ENCODE measurements at regions not wholly inside any gene's neighbourhood (a gene's known extent, or its start where the extent isn't known, plus 50 kb on each side); places are given as distances from the start of the nearest gene placed in this dataset.

DNA sequence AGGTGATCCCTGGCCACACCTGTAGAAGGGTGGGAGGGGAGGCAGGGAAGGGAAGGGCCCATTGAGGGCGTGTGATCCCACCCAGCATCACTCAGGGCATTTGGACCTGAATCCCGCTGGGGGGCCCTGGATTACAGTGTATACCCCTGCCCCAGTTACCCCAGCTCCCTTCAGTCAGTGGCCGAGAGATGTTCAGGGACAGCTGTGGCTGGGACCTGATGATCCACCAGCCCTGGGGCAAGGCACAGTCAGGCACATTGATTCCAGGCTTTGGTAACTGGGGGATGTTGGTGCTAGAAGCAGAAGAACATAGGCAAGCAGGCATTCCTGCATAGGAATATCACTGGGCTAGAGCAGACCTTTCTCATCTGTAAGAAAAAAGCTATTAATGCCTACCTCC, 170.3 kb downstream of the FOXL1 start:
- Mint-ChIP-seq H3K4me1 (ENCODE audit: low read depth) (no peaks in the 10 kb centered on the region), H3K27me3 (peaks cover 5% of the 10 kb centered on the region), H3K9me3 (ENCODE audit: low read depth) (no peaks in the 10 kb centered on the region), H3K36me3 (no peaks in the 10 kb centered on the region), H3K27ac (no peak overlapping the region), H3K4me3 (no peak overlapping the region)

DNA sequence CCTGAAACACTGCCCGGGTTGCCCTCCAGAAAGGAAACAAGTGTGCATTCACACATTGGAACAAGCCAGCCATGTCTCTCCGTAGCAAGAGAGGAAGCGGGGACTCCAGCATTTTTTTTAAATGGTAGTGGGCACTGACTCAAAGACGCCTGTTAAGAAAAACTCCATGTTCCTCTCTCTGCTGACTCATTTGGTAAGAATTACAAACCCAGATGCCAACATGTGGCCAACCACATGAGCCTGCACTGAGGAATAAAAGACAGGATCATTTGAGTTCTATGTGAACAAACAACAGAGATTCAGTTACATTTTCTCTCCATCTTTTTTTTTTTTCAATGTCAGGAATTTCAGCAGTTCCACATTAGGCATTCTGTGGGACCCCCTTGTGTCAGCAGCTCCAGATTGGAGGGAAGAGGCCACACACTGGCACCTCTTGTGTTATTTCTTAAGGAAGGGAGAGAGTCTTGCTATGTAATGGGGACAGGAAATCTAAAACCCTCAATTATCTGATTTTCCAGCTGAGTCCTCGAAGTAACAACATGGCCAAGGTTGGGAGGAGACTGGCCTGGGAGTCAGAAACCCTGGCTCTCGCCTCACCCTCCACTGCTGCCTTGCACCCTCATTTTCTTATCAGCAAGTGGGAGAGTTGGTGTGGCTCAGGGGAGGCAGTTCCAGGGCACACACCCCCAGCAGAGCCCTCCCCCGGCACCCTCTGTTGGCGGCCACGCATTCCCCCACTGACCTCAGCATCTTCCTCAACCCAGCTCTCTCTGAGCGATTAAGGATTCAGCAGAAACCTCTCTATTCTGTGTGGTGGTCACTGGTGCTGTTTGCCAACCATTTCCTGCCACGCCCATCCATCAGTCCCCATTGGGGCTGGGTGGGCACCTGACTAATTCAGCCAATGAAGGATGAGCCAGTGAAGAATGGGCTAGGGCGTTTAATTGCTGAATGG, 173.0 kb downstream of the FOXL1 start:
- H3K9me3 Mint-ChIP-seq (ENCODE audit: low read depth): no peaks in the 10 kb centered on the region
- H3K27ac Mint-ChIP-seq: no peak overlapping the region
- H3K27me3 Mint-ChIP-seq: peaks cover 4% of the 10 kb centered on the region
- H3K36me3 Mint-ChIP-seq: no peaks in the 10 kb centered on the region
- H3K4me1 Mint-ChIP-seq (ENCODE audit: low read depth): no peaks in the 10 kb centered on the region
- H3K4me3 Mint-ChIP-seq: no peak overlapping the region

- Mint-ChIP-seq H3K27me3 (peaks cover 6% of the 10 kb centered on the region), H3K4me1 (ENCODE audit: low read depth) (no peaks in the 10 kb centered on the region), H3K9me3 (ENCODE audit: low read depth) (no peaks in the 10 kb centered on the region), H3K27ac (no peak overlapping the region), H3K4me3 (no peak overlapping the region), H3K36me3 (no peaks in the 10 kb centered on the region)
Measured at GRCh38 chr16:86752582-86753175, 174.3 kb downstream of the FOXL1 start.

DNA sequence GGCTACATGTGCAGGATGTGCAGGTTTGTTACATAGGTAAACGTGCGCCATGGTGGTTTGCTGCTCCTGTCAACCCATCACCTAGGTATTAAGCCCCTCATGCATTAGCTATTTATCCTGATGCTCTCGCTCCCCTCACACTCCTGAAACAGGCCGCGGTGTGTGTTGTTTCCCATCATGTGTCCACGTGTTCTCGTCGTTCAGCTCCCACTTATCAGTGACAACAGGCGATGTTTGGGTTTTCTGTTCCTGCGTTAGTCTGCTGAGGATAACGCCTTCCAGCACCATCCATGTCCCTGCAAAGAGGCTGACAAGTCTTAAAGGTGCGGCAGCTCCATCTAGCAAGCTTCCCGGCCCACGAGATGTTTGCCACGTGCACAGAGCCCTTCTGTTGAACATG, 175.1 kb downstream of the FOXL1 start:
- Mint-ChIP-seq H3K4me3 (no peak overlapping the region), H3K4me1 (ENCODE audit: low read depth) (no peaks in the 10 kb centered on the region), H3K9me3 (ENCODE audit: low read depth) (no peaks in the 10 kb centered on the region), H3K36me3 (no peaks in the 10 kb centered on the region), H3K27me3 (peaks cover 5% of the 10 kb centered on the region), H3K27ac (no peak overlapping the region)

DNA sequence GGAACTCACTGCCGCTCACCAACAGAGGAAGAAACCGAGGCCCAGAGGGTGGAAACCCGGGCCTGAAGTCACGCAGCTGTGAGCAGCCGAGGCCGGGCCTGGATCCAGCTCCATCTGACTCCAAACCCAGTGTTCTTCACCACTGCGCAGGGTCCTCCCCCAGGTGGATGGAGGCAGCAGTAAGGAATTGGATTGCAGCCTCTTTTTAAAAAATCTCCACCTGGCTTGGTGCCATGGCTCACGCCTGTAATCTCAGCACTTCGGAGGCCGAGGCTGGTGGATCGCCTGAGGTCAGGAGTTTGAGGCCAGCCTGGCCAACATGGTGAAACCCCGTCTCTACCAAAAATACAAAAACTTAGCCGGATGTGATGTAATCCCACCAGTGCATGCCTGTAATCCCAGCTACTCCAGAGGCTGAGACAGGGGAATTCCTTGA, 177.2 kb downstream of the FOXL1 start:
- no peaks in the 10 kb centered on the region for H3K36me3 Mint-ChIP-seq
- no peaks in the 10 kb centered on the region for H3K9me3 Mint-ChIP-seq (ENCODE audit: low read depth)
- no peak overlapping the region for H3K27ac Mint-ChIP-seq
- no peak overlapping the region for H3K4me3 Mint-ChIP-seq
- H3K4me1 Mint-ChIP-seq (ENCODE audit: low read depth): no peaks in the 10 kb centered on the region
- peaks cover 15% of the 10 kb centered on the region for H3K27me3 Mint-ChIP-seq

- Mint-ChIP-seq H3K27ac (no peak overlapping the region), H3K36me3 (no peaks in the 10 kb centered on the region), H3K4me1 (ENCODE audit: low read depth) (peaks cover 2% of the 10 kb centered on the region), H3K27me3 (peaks cover 20% of the 10 kb centered on the region), H3K9me3 (ENCODE audit: low read depth) (no peaks in the 10 kb centered on the region), H3K4me3 (no peak overlapping the region)
Measured at GRCh38 chr16:86756882-86757703, 178.7 kb downstream of the FOXL1 start.

DNA sequence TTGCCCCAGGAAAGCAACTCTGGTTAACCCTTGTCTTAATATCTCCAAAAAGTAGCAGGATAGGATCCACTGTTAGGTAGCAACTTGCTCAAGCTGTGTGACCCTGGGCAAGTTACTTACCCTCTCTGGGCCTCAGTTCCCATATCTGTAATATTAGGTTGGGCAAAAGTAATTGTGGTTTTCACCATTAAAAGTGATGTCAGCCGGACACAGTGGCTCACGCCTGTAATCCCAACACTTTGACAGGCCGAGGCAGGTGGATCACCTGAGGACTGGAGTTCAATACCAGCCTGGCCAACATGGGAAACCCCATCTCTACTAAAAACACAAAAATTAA, 179.3 kb downstream of the FOXL1 start:
- peaks cover 25% of the 10 kb centered on the region for H3K27me3 Mint-ChIP-seq
- H3K4me3 Mint-ChIP-seq: no peak overlapping the region
- H3K36me3 Mint-ChIP-seq: no peaks in the 10 kb centered on the region
- H3K4me1 Mint-ChIP-seq (ENCODE audit: low read depth): peaks cover 2% of the 10 kb centered on the region
- H3K9me3 Mint-ChIP-seq (ENCODE audit: low read depth): no peaks in the 10 kb centered on the region
- no peak overlapping the region for H3K27ac Mint-ChIP-seq

DNA sequence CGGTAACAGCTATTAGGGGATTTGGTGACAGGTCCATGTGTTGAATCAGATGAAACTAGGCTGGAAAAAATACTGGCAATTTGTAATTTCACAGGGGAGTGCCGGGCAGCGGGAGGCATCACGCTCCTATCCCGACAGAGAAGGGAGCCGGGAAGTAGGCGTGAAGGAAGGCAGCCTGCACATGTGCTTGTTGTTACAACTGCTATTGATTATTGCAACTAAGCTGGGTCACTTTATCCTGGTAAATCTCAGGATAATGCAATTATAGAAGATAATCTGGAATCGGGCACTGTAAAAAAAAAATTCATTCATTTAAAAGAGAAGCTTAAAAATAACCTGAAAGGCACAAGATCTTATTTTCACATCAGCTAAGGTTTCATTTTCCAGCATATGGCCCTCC, 180.6 kb downstream of the FOXL1 start:
- Mint-ChIP-seq H3K36me3 (no peaks in the 10 kb centered on the region), H3K27ac (no peak overlapping the region), H3K4me3 (no peak overlapping the region), H3K9me3 (ENCODE audit: low read depth) (no peaks in the 10 kb centered on the region), H3K4me1 (ENCODE audit: low read depth) (peaks cover 2% of the 10 kb centered on the region), H3K27me3 (peaks cover 26% of the 10 kb centered on the region)

DNA sequence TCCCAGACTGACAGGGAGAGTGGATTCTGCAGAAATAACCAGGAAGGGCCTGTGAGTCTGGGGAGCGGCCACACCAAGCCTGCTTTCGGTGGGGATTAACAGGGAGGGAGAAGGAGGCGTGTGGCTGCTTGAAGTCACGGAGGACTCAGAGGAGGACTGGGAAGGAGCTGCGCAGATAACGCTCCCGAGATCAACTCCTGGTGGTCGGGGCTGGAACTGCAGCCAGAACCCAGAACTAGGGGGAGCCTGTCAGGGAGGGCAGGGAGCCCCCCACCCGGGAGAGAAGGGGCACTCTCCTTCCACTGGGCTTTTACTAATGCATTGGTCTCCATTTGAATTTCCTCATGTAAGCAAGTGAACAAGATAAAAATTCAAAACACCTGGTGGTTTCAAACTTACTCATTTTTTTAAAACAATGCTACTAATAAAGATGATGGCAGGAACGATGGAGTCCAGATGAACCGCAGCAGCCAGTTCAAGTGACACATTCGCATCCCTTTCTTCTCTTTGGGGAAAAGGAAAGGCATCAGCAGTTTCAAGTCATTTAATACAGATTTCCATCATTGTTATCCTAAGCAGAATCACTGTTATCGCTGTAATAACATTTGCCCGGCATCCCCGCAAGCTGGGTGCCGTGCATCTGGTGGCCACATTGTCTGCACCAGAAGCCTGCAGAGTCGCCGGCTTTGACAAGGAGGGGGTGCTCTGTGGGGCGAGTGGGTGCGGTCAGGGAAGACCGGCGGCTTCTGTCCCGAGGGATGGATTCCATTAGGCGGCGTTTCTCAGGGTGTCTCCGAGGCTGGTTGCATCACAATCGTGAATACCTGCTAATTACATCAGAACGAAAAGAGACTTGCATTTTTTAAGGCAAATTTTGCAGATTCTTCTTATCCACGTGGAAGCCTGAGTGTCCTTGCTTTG, 183.0 kb downstream of the FOXL1 start:
- H3K9me3 Mint-ChIP-seq (ENCODE audit: low read depth): no peaks in the 10 kb centered on the region
- no peak overlapping the region for H3K4me3 Mint-ChIP-seq
- peaks cover 27% of the 10 kb centered on the region for H3K27me3 Mint-ChIP-seq
- H3K27ac Mint-ChIP-seq: no peak overlapping the region
- H3K36me3 Mint-ChIP-seq: no peaks in the 10 kb centered on the region
- H3K4me1 Mint-ChIP-seq (ENCODE audit: low read depth): peaks cover 2% of the 10 kb centered on the region

DNA sequence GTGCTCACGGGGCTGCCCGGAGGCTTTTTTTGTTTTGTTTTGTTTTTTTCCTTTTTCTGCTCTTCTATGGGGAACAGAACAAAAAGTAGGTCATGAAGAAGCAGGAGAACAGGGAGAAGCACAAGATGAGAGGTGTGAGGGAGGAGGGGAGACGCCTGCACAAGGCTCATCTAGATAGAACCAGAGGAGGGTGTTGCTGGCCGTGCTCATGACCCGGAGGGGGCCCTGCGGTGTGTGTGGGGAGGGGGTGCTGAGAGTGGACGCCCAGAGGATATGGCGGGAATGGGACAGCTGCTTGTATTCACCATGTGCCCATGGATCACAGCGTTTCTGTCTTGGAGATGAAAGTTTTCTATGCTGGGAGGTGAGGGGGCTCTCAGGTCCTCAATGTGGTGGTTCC, 183.7 kb downstream of the FOXL1 start:
- Mint-ChIP-seq H3K4me3 (no peak overlapping the region), H3K27ac (no peak overlapping the region), H3K36me3 (no peaks in the 10 kb centered on the region), H3K27me3 (peaks cover 30% of the 10 kb centered on the region), H3K9me3 (ENCODE audit: low read depth) (no peaks in the 10 kb centered on the region), H3K4me1 (ENCODE audit: low read depth) (peaks cover 2% of the 10 kb centered on the region)

DNA sequence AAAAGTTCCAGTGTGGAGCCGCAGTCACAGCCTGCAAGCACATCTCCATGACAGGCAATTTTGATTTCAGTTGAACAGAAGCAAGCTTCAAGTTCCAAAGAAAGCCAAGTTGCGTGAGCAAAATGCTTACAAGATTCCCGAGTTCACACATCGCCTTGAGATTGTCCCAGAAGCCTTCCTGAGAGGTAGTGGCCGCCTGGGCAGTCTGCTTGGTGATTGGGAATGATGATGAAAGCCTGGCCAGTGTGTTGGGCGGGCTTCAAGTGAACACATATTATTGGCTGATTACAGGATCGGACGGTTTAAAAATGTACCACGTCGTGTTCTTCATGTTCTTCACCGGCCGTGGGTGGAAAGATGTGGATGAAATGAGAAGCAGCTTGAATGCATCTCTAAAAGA, 185.5 kb downstream of the FOXL1 start:
- H3K27ac Mint-ChIP-seq: no peak overlapping the region
- H3K4me1 Mint-ChIP-seq (ENCODE audit: low read depth): peaks cover 2% of the 10 kb centered on the region
- no peak overlapping the region for H3K4me3 Mint-ChIP-seq
- peaks cover 31% of the 10 kb centered on the region for H3K27me3 Mint-ChIP-seq
- H3K36me3 Mint-ChIP-seq: no peaks in the 10 kb centered on the region
- no peaks in the 10 kb centered on the region for H3K9me3 Mint-ChIP-seq (ENCODE audit: low read depth)

- Mint-ChIP-seq H3K27ac (no peak overlapping the region), H3K27me3 (peaks cover 30% of the 10 kb centered on the region), H3K36me3 (no peaks in the 10 kb centered on the region), H3K4me1 (ENCODE audit: low read depth) (peaks cover 2% of the 10 kb centered on the region), H3K4me3 (no peak overlapping the region), H3K9me3 (ENCODE audit: low read depth) (no peaks in the 10 kb centered on the region)
Measured at GRCh38 chr16:86764551-86764950, 186.2 kb downstream of the FOXL1 start.

DNA sequence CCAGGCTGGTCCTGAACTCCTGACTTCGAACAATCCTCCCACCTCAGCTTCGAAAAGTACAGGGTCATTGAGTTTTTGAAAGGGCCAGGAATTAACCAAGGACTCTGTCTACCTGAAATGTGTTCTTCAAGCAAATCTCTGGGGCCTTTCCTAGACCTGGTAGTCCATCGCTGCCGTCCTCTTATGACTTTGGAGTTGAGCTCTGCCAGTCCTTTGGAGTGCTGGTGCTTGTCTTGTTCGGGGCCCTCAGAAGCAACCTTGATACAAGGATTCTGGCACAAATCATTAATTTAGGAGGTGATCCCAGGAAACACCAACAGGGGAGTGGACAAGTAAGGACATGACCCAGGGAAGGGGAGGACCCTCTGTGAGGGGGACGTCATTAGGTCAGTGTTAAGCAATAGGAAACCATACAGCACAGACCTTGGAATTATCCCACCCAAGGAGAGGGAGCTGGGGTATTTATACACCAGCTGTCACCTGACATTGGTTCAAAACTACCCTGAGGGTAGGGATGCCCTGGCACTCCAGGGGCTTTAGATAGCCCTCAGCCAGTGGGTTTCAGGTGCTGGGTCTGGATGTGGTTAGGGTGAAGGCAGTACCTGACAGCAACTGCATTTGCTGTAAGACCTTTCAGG, 187.2 kb downstream of the FOXL1 start:
- Mint-ChIP-seq H3K4me3 (no peak overlapping the region), H3K9me3 (ENCODE audit: low read depth) (no peaks in the 10 kb centered on the region), H3K27ac (no peak overlapping the region)

GRCh38 chr16:86766700-86767099, 188.4 kb downstream of the FOXL1 start:
- Mint-ChIP-seq H3K4me3 (no peak overlapping the region), H3K27me3 (peaks cover 26% of the 10 kb centered on the region), H3K36me3 (no peaks in the 10 kb centered on the region), H3K9me3 (ENCODE audit: low read depth) (no peaks in the 10 kb centered on the region), H3K4me1 (ENCODE audit: low read depth) (no peaks in the 10 kb centered on the region), H3K27ac (no peak overlapping the region)

More for the DNA sequence above, 187.2 kb downstream of the FOXL1 start:
- no peaks in the 10 kb centered on the region for H3K36me3 Mint-ChIP-seq
- H3K4me1 Mint-ChIP-seq (ENCODE audit: low read depth): peaks cover 2% of the 10 kb centered on the region
- peaks cover 27% of the 10 kb centered on the region for H3K27me3 Mint-ChIP-seq
